Retinal pigment epithelial cell (primary cell): ENCODE measurements at regions not wholly inside any gene's neighbourhood (a gene's known extent, or its start where the extent isn't known, plus 50 kb on each side); places are given as distances from the start of the nearest gene placed in this dataset.

Experiments used
- DNase-seq: peaks from one replicate; pipeline ENCODE4 v3.0.0-alpha.2; 2010; ENCODE audit warnings: low read depth
- H3K4me3 ChIP-seq: 2 replicates; pipeline ENCODE4 v1.5.1; 2011; ENCODE audit warnings: mild to moderate bottlenecking, low read length, control low read depth, moderate library complexity
- TF ChIP-seq, protein P1 (sequence below): conservative IDR thresholded peaks from 2 replicates; pipeline ENCODE4 v1.5.1; 2011; ENCODE audit warnings: low read depth, low read length, control low read depth, inconsistent platforms

DNA sequence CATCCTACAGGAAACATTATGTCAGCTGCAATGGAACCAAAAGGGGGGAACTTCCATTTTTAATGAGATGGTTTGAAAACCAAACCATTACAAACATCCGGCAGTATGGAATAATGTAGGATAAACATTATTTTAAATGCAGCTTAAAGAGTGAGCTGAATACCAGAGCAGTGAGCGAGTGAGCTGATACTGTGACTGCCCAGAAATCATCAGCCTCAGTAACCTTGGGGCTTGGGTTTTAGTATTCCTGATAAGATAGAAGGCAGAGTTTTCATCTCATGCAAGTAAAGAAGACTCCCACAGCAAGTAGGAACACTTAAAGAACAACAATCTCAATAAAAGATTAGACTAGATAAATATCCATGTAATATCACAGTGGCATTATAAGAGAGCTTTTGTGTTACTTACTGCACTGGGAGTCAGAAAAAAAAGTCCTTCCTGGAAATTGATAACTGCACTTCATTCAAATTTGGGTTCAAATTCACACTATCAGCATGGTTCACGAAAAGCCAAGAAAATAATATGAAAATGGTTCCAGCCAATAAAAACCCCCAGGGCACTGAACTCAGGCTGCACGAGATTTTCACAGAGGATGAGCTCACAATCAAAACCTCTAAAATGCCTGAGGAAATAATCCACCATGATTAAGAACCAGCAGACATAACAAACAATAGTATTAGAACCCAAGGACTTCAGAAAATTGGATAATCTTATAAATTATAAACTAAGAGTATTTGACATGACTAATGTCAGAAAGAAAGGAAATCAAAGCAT lies 115.7 kb downstream of the MTPAP start:
- TF ChIP-seq, protein P1, sequence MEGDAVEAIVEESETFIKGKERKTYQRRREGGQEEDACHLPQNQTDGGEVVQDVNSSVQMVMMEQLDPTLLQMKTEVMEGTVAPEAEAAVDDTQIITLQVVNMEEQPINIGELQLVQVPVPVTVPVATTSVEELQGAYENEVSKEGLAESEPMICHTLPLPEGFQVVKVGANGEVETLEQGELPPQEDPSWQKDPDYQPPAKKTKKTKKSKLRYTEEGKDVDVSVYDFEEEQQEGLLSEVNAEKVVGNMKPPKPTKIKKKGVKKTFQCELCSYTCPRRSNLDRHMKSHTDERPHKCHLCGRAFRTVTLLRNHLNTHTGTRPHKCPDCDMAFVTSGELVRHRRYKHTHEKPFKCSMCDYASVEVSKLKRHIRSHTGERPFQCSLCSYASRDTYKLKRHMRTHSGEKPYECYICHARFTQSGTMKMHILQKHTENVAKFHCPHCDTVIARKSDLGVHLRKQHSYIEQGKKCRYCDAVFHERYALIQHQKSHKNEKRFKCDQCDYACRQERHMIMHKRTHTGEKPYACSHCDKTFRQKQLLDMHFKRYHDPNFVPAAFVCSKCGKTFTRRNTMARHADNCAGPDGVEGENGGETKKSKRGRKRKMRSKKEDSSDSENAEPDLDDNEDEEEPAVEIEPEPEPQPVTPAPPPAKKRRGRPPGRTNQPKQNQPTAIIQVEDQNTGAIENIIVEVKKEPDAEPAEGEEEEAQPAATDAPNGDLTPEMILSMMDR, result no peak
- H3K4me3 ChIP-seq, result no peak overlapping the region
- DNase-seq, result no peak

DNA sequence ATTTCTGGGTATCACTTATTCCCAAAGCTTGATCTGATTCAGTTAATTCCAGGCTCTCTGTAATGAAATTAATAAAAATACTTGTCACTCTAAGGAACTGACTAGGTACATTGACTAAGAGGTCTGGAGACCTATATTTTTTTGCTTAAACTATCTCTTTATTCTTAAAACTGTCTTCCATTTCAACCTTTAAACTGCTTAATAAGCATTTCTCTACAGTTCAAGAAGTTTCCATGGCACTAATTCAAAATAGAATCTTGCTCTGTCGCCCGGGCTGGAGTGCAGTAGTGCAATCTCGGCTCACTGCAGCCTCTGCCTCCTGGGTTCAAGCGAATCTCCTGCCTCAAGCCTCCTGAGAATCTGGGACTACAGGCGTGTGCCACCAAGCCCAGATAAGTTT lies 117.4 kb downstream of the MTPAP start:
- DNase-seq, result no peak
- TF ChIP-seq, protein P1, result no peak
- no peak overlapping the region for H3K4me3 ChIP-seq

DNA sequence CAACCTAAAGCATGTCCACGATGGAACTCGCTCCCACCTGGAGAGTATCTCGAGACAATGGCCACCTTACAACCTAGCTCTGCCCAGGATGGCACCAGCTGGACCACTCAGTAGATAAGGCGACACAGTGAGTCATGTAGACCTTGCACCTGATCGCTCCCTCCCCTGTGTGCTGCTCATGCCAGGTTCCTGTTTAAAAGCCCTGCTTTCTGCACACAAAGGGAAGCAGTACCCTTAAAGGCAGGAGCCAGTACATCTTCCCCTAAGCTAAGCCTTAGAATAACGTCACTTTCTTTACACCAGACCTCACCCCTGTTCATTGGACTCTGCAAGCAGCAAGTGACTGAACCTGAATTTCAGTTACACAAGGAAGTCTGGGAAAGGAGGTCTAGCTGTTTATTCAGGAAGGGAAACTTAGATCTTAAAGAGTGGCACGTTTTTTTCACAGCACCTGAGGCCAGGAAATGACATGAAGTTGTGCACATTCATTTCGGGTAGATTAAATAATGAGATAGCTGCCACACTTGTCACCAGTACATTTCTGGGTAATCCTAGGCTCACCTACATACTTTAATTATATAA lies 117.9 kb downstream of the MTPAP start:
- DNase-seq, result no peak
- no peak overlapping the region for H3K4me3 ChIP-seq
- TF ChIP-seq, protein P1, result no peak

DNA sequence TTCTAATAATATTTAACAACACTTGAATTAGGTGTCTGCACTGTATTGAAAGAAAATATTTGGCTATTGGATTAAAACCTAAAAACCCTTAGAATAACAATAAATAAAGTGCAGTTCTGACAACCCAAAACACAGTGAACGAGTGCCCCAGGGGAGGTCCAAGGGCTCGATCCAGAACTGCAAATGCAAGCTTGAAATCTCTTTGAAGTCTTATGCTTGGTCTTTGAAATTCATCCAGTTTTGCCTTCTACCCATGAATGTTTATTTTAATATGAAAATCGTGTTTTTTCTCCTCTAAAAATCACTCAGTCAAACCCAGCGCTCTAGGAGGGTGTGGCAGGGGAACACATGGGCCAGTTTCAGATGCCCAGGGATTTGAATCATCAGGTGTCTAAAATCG lies 119.5 kb downstream of the MTPAP start:
- TF ChIP-seq, protein P1, result no peak
- H3K4me3 ChIP-seq, result no peak overlapping the region
- DNase-seq, result no peak

DNA sequence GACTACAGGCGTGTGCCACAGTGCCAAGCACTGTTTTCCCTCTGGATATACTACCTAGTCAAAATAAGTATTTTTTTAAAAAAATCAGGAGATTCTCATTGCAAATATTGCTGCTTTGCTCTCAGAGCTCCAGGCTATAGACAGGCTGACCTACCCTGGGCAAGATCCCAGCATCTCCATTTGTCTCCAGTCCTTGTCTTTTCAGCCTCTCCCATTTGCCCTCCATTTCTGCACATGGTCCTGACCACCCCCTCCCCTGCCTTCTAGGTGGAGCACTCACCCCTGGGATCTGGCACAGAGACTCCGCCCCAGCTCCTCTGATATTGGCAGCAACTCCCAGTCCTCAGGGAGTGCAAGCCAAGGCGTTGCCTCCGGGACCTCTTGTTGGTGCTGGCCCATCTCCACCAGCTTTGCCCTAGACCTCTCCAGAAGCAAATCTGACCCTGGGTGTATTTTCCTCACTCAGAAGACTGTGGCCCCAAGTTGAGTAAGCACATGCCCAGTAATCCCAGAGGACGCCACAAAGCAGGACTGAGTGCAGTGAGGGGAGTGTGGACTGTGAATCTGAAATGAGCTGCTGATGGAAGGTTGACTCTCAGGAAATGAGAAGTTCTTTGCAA lies 120.6 kb downstream of the MTPAP start:
- TF ChIP-seq, protein P1, result no peak
- DNase-seq, result no peak
- H3K4me3 ChIP-seq, result no peak overlapping the region

DNA sequence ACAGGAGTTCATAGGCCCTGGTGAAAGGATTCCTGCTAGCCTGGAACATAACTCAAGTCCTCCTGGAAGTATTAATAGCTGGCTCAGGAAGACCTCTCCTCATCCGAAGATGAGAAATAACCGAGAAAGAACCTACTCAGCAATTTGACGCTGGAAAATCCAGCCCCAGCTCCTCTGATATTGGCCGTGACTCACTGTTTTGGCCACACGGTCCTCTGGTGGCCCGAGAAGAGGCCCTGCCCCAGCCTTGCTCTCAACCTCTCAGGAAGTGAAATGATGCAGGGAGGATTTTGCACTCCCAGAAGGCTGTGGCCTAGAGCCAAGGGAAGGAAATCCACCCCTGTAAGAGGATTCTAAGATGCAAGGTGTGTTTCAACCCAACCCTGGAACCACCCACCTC lies 121.6 kb downstream of the MTPAP start:
- TF ChIP-seq, protein P1, result no peak
- no peak for DNase-seq
- no peak overlapping the region for H3K4me3 ChIP-seq
